Endothelial cell of umbilical vein (primary cell): ENCODE measurements at regions not wholly inside any gene's neighbourhood (a gene's known extent, or its start where the extent isn't known, plus 50 kb on each side); places are given as distances from the start of the nearest gene placed in this dataset.

Source experiments
- BruUV-seq: library from RNA; stranded (reverse); fragments of 400-500 nt; replicated peaks from 2 replicates; lab custom pipeline; 2021; lab: Mats Ljungman, UMichigan
- CTCF ChIA-PET: fragments of 300-600, 350-600 bp; sonication (Branson Sonifier 250); formaldehyde crosslinking; loops from one replicate; lab custom pipeline; 2021; ENCODE audit warnings: antibody characterized with exemption, inconsistent platforms; lab: Charles Lee
- POLR2A ChIA-PET: fragments of 300-600, 350-600 bp; sonication (Branson Sonifier 250); formaldehyde crosslinking; loops from one replicate; lab custom pipeline; 2021; ENCODE audit warnings: antibody characterized with exemption, inconsistent platforms; lab: Charles Lee
- DNase-seq: peaks from one replicate; pipeline ENCODE4 v3.0.0-alpha.2; 2011; ENCODE audit warnings: low read depth, low spot score
- FAIRE-seq: peaks from 2 replicates; lab custom pipeline; 2011; peaks lifted over from hg19 to GRCh38; lab: Jason Lieb, UNC
- H2AFZ ChIP-seq: 2 replicates; pipeline ENCODE4 v1.6.0; 2012; ENCODE audit warnings: low read depth, low read length, control low read depth, inconsistent platforms
- H3K27ac ChIP-seq: 2 replicates; pipeline ENCODE4 v1.5.1; 2011; ENCODE audit warnings: low read depth, mild to moderate bottlenecking, control low read depth, low read length, moderate library complexity; ENCODE audit not compliant: insufficient read depth
- H3K27me3 ChIP-seq, 2 experiments: 2 replicates each; pipeline versions ENCODE4 v1.6.0 to v1.6.1; 2011; ENCODE audit warnings: low read length in 2 of 2, mixed read lengths in 1 of 2; ENCODE audit not compliant: control insufficient read depth in 2 of 2, insufficient read depth in 2 of 2
- H3K36me3 ChIP-seq, 2 experiments: 2 replicates in 1 of 2; 3 replicates in 1 of 2; pipeline ENCODE4 v1.5.1; 2011; ENCODE audit warnings: low read length in 2 of 2, mild to moderate bottlenecking in 1 of 2, moderate library complexity in 1 of 2; ENCODE audit not compliant: control insufficient read depth in 2 of 2, insufficient read depth in 2 of 2; ENCODE audit errors: extremely low read depth in 1 of 2
- H3K4me1 ChIP-seq: 3 replicates; pipeline ENCODE4 v1.5.1; 2011; ENCODE audit warnings: mild to moderate bottlenecking, low read length; ENCODE audit not compliant: control insufficient read depth, insufficient read depth; ENCODE audit errors: extremely low read depth
- H3K4me2 ChIP-seq: 2 replicates; pipeline ENCODE4 v1.6.1; 2011; ENCODE audit warnings: low read length, control low read depth, mixed read lengths; ENCODE audit not compliant: insufficient read depth
- H3K4me3 ChIP-seq, 3 experiments: fragments of 200-600 bp in 1 of 3; sonication (generic), shearing (Covaris generic) in 1 of 3; replicated peaks in 1 of 3; 2 replicates each; pipeline ENCODE4 v1.5.1; 2011 to 2016; ENCODE audit warnings: control low read depth in 3 of 3, low read length in 3 of 3, mild to moderate bottlenecking in 2 of 3, inconsistent platforms in 1 of 3, low read depth in 1 of 3, moderate library complexity in 1 of 3; ENCODE audit not compliant: insufficient read depth in 1 of 3
- H3K79me2 ChIP-seq: 2 replicates; pipeline ENCODE4 v1.6.0; 2012; ENCODE audit warnings: low read length, inconsistent platforms; ENCODE audit not compliant: control insufficient read depth, insufficient read depth
- H3K9ac ChIP-seq: replicated peaks from 2 replicates; pipeline ENCODE3; 2011; ENCODE audit warnings: low read length, control low read depth; ENCODE audit not compliant: insufficient read depth; ENCODE audit errors: extremely low read depth
- H3K9me1 ChIP-seq: replicated peaks from 3 replicates; pipeline ENCODE4 v1.6.0; 2011; ENCODE audit warnings: mild to moderate bottlenecking, low read length; ENCODE audit not compliant: control insufficient read depth, insufficient read depth; ENCODE audit errors: extremely low read depth
- H3K9me3 ChIP-seq: replicated peaks from 2 replicates; pipeline ENCODE4 v1.5.1; 2012; ENCODE audit warnings: low read length, inconsistent platforms; ENCODE audit not compliant: control insufficient read depth, insufficient read depth
- H4K20me1 ChIP-seq: replicated peaks from 2 replicates; pipeline ENCODE3; 2011; ENCODE audit warnings: mild to moderate bottlenecking, low read length; ENCODE audit not compliant: control insufficient read depth, insufficient read depth; ENCODE audit errors: extremely low read depth
- CTCF ChIP-seq, 2 donors: IDR thresholded peaks; 1 replicate in 1 of 2; 2 replicates in 1 of 2; pipeline ENCODE4 v1.5.1; 2011; ENCODE audit warnings: low read length in 2 of 2, mild to moderate bottlenecking in 2 of 2, moderate library complexity in 2 of 2, control low read depth in 1 of 2, inconsistent platforms in 1 of 2, low read depth in 1 of 2; ENCODE audit not compliant: insufficient read depth in 1 of 2; ENCODE audit errors: extremely low read depth in 1 of 2
- EZH2 ChIP-seq: IDR thresholded peaks from 2 replicates; pipeline ENCODE4 v1.6.1; 2012; ENCODE audit warnings: borderline replicate concordance, low read depth, mild to moderate bottlenecking, moderate library complexity, low read length, inconsistent platforms; ENCODE audit not compliant: severe bottlenecking
- FOS ChIP-seq: IDR thresholded peaks from 2 replicates; pipeline ENCODE4 v1.6.1; 2011; ENCODE audit warnings: mild to moderate bottlenecking, low read length, moderate library complexity, borderline replicate concordance; ENCODE audit not compliant: insufficient read depth
- GATA2 ChIP-seq: IDR thresholded peaks from 2 replicates; pipeline ENCODE4 v1.7.0; 2011; ENCODE audit warnings: low read depth, mild to moderate bottlenecking, moderate library complexity, mixed read lengths, low read length; ENCODE audit not compliant: insufficient read length, insufficient read depth
- JUN ChIP-seq: IDR thresholded peaks from 2 replicates; pipeline ENCODE4 v1.6.1; 2011; ENCODE audit warnings: borderline replicate concordance, low read depth; ENCODE audit not compliant: insufficient read length, insufficient read depth
- MAX ChIP-seq: IDR thresholded peaks from 2 replicates; pipeline ENCODE4 v1.6.1; 2011; ENCODE audit not compliant: insufficient read depth, insufficient read length
- MYC ChIP-seq: IDR thresholded peaks from one replicate; pipeline ENCODE4 v1.6.1; 2011; ENCODE audit warnings: mild to moderate bottlenecking, low read depth, low read length
- POLR2A ChIP-seq: IDR thresholded peaks from 2 replicates; pipeline ENCODE4 v1.6.1; 2012; ENCODE audit warnings: low read depth, mild to moderate bottlenecking, control low read depth, low read length
- POLR2AphosphoS5 ChIP-seq: IDR thresholded peaks from 2 replicates; pipeline ENCODE4 v1.6.1; 2012; ENCODE audit warnings: low read depth, mild to moderate bottlenecking, control low read depth, low read length, moderate library complexity; ENCODE audit not compliant: insufficient read depth
- dilution Hi-C: fragments of 300-500 bp; cut with MboI; formaldehyde crosslinking; loops from one replicate; pipeline ENCODE4 v1.15.0; 2019; ENCODE audit warnings: low sequenced_read_pairs; ENCODE audit not compliant: extremely low pct_ligation_motif_present
- intact Hi-C: fragments of 100-400 bp; cut with micrococcal nuclease; formaldehyde crosslinking; loops from one replicate; pipeline ENCODE4 v1.10.0; 2022

- dilution Hi-C loops, result no loop called here
- H3K4me2 ChIP-seq, result no peak overlapping the region
- no peak overlapping the region for H3K4me3 ChIP-seq
- H4K20me1 ChIP-seq, result no peaks in the 10 kb centered on the region
- no TSS peak for BruUV-seq
- H3K4me1 ChIP-seq, result no peaks in the 10 kb centered on the region
- ChIA-PET CTCF (no interaction called here), POLR2A (no interaction called here)
- H3K36me3 ChIP-seq, result no peaks in the 10 kb centered on the region
- peaks cover 0 to 11% of the 10 kb centered on the region in 2 experiments for H3K27me3 ChIP-seq
- no peak overlapping the region for H3K9ac ChIP-seq
- no peak overlapping the region for H3K27ac ChIP-seq
- no peaks in the 10 kb centered on the region for H3K9me1 ChIP-seq
- intact Hi-C loops, result no loop called here
- no peak for FAIRE-seq
- no peaks in the 10 kb centered on the region for H3K79me2 ChIP-seq
- DNase-seq, result no peak
- no peaks in the 10 kb centered on the region for H3K9me3 ChIP-seq
- no peak for TF ChIP-seq MYC
- no peak for TF ChIP-seq GATA2
- TF ChIP-seq EZH2, result no peak
- TF ChIP-seq JUN, result no peak
- no peak for TF ChIP-seq FOS
- no peak for TF ChIP-seq CTCF (IDR thresholded peaks at IDR 0.05; ENCODE audit: extremely low read depth in 1 of 2, insufficient read depth in 1 of 2, low read depth in 1 of 2, low read length in 2 of 2)
- TF ChIP-seq POLR2A, result no peak
- no peak for TF ChIP-seq POLR2AphosphoS5
- no peak for TF ChIP-seq MAX
- no peak overlapping the region for H2AFZ ChIP-seq
These were observed 123.1 kb downstream of the ZNF664 start for GRCh38 chr12:124096109-124096508.
